DMS153 (cell line): ENCODE measurements at regions not wholly inside any gene's neighbourhood (a gene's known extent, or its start where the extent isn't known, plus 50 kb on each side); places are given as distances from the start of the nearest gene placed in this dataset.

Experiments
- DNase-seq: peaks from one replicate; lab custom pipeline; 2025; lab: John Stamatoyannopoulos, UW

- DNase-seq = no peak
Observed at GRCh38 chr7:156102267-156102666, 290.0 kb upstream of the SHH start.

GRCh38 chr7:156101355-156101754 is 289.1 kb upstream of the SHH start:
- DNase-seq = no peak

GRCh38 chr7:156100086-156100485 is 287.8 kb upstream of the SHH start:
- no peak for DNase-seq

- DNase-seq = no peak
Observed at GRCh38 chr7:156099085-156099484, 286.8 kb upstream of the SHH start.

GRCh38 chr7:156096771-156097538 is 284.7 kb upstream of the SHH start:
- no peak for DNase-seq

GRCh38 chr7:156095908-156096539 is 283.8 kb upstream of the SHH start:
- no peak for DNase-seq

GRCh38 chr7:156094350-156095146 is 282.3 kb upstream of the SHH start:
- no peak for DNase-seq

- no peak for DNase-seq
Observed at GRCh38 chr7:156092307-156092706, 280.0 kb upstream of the SHH start.

GRCh38 chr7:156091519-156092080 is 279.3 kb upstream of the SHH start:
- DNase-seq = no peak

GRCh38 chr7:156090988-156091387 is 278.7 kb upstream of the SHH start:
- DNase-seq = no peak

GRCh38 chr7:156089222-156089621 is 277.0 kb upstream of the SHH start:
- DNase-seq = no peak

GRCh38 chr7:156088115-156088514 is 275.9 kb upstream of the SHH start:
- DNase-seq = no peak

- no peak for DNase-seq
Observed at GRCh38 chr7:156082048-156083040, 270.1 kb upstream of the SHH start.

GRCh38 chr7:156080596-156080995 is 268.3 kb upstream of the SHH start:
- DNase-seq = no peak

- DNase-seq = no peak
Observed at GRCh38 chr7:156080046-156080445, 267.8 kb upstream of the SHH start.

GRCh38 chr7:156079156-156079555 is 266.9 kb upstream of the SHH start:
- no peak for DNase-seq

- DNase-seq = no peak
Observed at GRCh38 chr7:156074982-156075615, 262.8 kb upstream of the SHH start.

GRCh38 chr7:156074084-156074483 is 261.8 kb upstream of the SHH start:
- DNase-seq = no peak

- DNase-seq = no peak
Observed at GRCh38 chr7:156073366-156074052, 261.2 kb upstream of the SHH start.

GRCh38 chr7:156071612-156072011 is 259.3 kb upstream of the SHH start:
- no peak for DNase-seq
